ENCODE measurements at regions not wholly inside any gene's neighbourhood (a gene's known extent, or its start where the extent isn't known, plus 50 kb on each side); places are given as distances from the start of the nearest gene placed in this dataset.

- TF ChIP-seq CTCF (IDR thresholded peaks at IDR 0.05) = no peak
- ATAC-seq (ENCODE audit: insufficient number of reproducible peaks, low FRiP score, low read depth) = no peak
- no peak overlapping the region for H3K27ac ChIP-seq
Measured at GRCh38 chr4:159855731-159856130, 752.9 kb downstream of the RAPGEF2 start.

GRCh38 chr4:159856451-159856850 is 753.6 kb downstream of the RAPGEF2 start:
- no peak for DNase-seq (ENCODE audit: low spot score)
- Histone ChIP-seq H3K27ac (no peak overlapping the region), H3K4me1 (ENCODE audit: control insufficient read depth in 1 of 2, low read depth in 2 of 2) (no peaks in the 10 kb centered on the region), H3K36me3 (no peaks in the 10 kb centered on the region), H3K9me3 (no peaks in the 10 kb centered on the region), H3K27me3 (replicated peaks; ENCODE audit: insufficient read depth) (no peaks in the 10 kb centered on the region), H3K4me3 (no peak overlapping the region)
- no peak for ATAC-seq (ENCODE audit: insufficient number of reproducible peaks, low FRiP score, low read depth)
- no peak for TF ChIP-seq CTCF (IDR thresholded peaks at IDR 0.05)

More at GRCh38 chr4:159855731-159856130, 752.9 kb downstream of the RAPGEF2 start:
- H3K9me3 ChIP-seq = no peaks in the 10 kb centered on the region
- H3K4me1 ChIP-seq (ENCODE audit: control insufficient read depth in 1 of 2, low read depth in 2 of 2) = no peaks in the 10 kb centered on the region
- H3K36me3 ChIP-seq = no peaks in the 10 kb centered on the region
- DNase-seq (ENCODE audit: low spot score) = no peak
- no peaks in the 10 kb centered on the region for H3K27me3 ChIP-seq (replicated peaks; ENCODE audit: insufficient read depth)
- H3K4me3 ChIP-seq = no peak overlapping the region

- no peak overlapping the region for H3K4me3 ChIP-seq
- no peaks in the 10 kb centered on the region for H3K4me1 ChIP-seq (ENCODE audit: control insufficient read depth in 1 of 2, low read depth in 2 of 2)
- H3K27me3 ChIP-seq (replicated peaks; ENCODE audit: insufficient read depth) = no peaks in the 10 kb centered on the region
- ATAC-seq (ENCODE audit: insufficient number of reproducible peaks, low FRiP score, low read depth) (no peak), DNase-seq (ENCODE audit: low spot score) (no peak)
- no peak for TF ChIP-seq CTCF (IDR thresholded peaks at IDR 0.05)
- H3K9me3 ChIP-seq = no peaks in the 10 kb centered on the region
- no peak overlapping the region for H3K27ac ChIP-seq
- H3K36me3 ChIP-seq = no peaks in the 10 kb centered on the region
Measured at GRCh38 chr4:159859656-159860148, 756.8 kb downstream of the RAPGEF2 start.

- TF ChIP-seq CTCF (IDR thresholded peaks at IDR 0.05) = no peak
- Histone ChIP-seq H3K36me3 (no peaks in the 10 kb centered on the region), H3K4me3 (no peak overlapping the region), H3K9me3 (no peaks in the 10 kb centered on the region), H3K27me3 (replicated peaks; ENCODE audit: insufficient read depth) (no peaks in the 10 kb centered on the region), H3K27ac (no peak overlapping the region), H3K4me1 (ENCODE audit: control insufficient read depth in 1 of 2, low read depth in 2 of 2) (no peaks in the 10 kb centered on the region)
- DNase-seq (ENCODE audit: low spot score) = no peak
- no peak for ATAC-seq (ENCODE audit: insufficient number of reproducible peaks, low FRiP score, low read depth)
Measured at GRCh38 chr4:159860945-159861344, 758.1 kb downstream of the RAPGEF2 start.

GRCh38 chr4:159864337-159864736 is 761.5 kb downstream of the RAPGEF2 start:
- Histone ChIP-seq H3K4me1 (ENCODE audit: control insufficient read depth in 1 of 2, low read depth in 2 of 2) (no peaks in the 10 kb centered on the region), H3K36me3 (no peaks in the 10 kb centered on the region), H3K4me3 (no peak overlapping the region), H3K9me3 (no peaks in the 10 kb centered on the region), H3K27me3 (replicated peaks; ENCODE audit: insufficient read depth) (no peaks in the 10 kb centered on the region), H3K27ac (no peak overlapping the region)
- TF ChIP-seq CTCF (IDR thresholded peaks at IDR 0.05) = no peak
- DNase-seq (ENCODE audit: low spot score) = no peak
- ATAC-seq (ENCODE audit: insufficient number of reproducible peaks, low FRiP score, low read depth) = no peak

Data from thoracic aorta (tissue), 2 donors.